ENCODE measurements at regions not wholly inside any gene's neighbourhood (a gene's known extent, or its start where the extent isn't known, plus 50 kb on each side); places are given as distances from the start of the nearest gene placed in this dataset.

GRCh38 chr1:4369335-4369734 is 285.1 kb upstream of the AJAP1 start:
- TF ChIP-seq, protein P1, sequence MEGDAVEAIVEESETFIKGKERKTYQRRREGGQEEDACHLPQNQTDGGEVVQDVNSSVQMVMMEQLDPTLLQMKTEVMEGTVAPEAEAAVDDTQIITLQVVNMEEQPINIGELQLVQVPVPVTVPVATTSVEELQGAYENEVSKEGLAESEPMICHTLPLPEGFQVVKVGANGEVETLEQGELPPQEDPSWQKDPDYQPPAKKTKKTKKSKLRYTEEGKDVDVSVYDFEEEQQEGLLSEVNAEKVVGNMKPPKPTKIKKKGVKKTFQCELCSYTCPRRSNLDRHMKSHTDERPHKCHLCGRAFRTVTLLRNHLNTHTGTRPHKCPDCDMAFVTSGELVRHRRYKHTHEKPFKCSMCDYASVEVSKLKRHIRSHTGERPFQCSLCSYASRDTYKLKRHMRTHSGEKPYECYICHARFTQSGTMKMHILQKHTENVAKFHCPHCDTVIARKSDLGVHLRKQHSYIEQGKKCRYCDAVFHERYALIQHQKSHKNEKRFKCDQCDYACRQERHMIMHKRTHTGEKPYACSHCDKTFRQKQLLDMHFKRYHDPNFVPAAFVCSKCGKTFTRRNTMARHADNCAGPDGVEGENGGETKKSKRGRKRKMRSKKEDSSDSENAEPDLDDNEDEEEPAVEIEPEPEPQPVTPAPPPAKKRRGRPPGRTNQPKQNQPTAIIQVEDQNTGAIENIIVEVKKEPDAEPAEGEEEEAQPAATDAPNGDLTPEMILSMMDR (IDR thresholded peaks at IDR 0.05) = no peak
- TF ChIP-seq EP300 (IDR thresholded peaks at IDR 0.05) = no peak
- no peak for TF ChIP-seq POLR2A (IDR thresholded peaks at IDR 0.05)
- TF ChIP-seq POLR2AphosphoS5 (IDR thresholded peaks at IDR 0.05) = no peak
